ENCODE measurements at regions not wholly inside any gene's neighbourhood (a gene's known extent, or its start where the extent isn't known, plus 50 kb on each side); places are given as distances from the start of the nearest gene placed in this dataset.

- H3K9ac ChIP-seq (ENCODE audit: low read length), result no peak overlapping the region
- H3K27ac ChIP-seq (ENCODE audit: low read depth, low read length), result no peak overlapping the region
- peak overlapping the region in 1 of 2 donors; percentile 5 for H3K4me3 ChIP-seq (ENCODE audit: low read depth in 1 of 2, low read length in 2 of 2)
- H3K4me1 ChIP-seq (ENCODE audit: insufficient read depth, low read length), result peaks cover 5% of the 10 kb centered on the region
- H3K27me3 ChIP-seq (ENCODE audit: control insufficient read depth in 1 of 2, insufficient read depth in 2 of 2, low read length in 2 of 2), result no peaks in the 10 kb centered on the region
- H3K9me3 ChIP-seq (ENCODE audit: low read length), result no peaks in the 10 kb centered on the region
- no peaks in the 10 kb centered on the region for H3K36me3 ChIP-seq (ENCODE audit: insufficient read depth, low read length)
These were observed 344.2 kb downstream of the SHANK2 start for GRCh38 chr11:70908223-70908622.

- H3K9me3 ChIP-seq (ENCODE audit: low read length), result no peaks in the 10 kb centered on the region
- H3K27ac ChIP-seq (ENCODE audit: low read depth, low read length), result no peak overlapping the region
- no peak overlapping the region for H3K9ac ChIP-seq (ENCODE audit: low read length)
- H3K4me1 ChIP-seq (ENCODE audit: insufficient read depth, low read length), result peaks cover 9% of the 10 kb centered on the region
- no peak overlapping the region for H3K4me3 ChIP-seq (ENCODE audit: low read depth in 1 of 2, low read length in 2 of 2)
- no peaks in the 10 kb centered on the region for H3K36me3 ChIP-seq (ENCODE audit: insufficient read depth, low read length)
- no peaks in the 10 kb centered on the region for H3K27me3 ChIP-seq (ENCODE audit: control insufficient read depth in 1 of 2, insufficient read depth in 2 of 2, low read length in 2 of 2)
These were observed 341.5 kb downstream of the SHANK2 start for GRCh38 chr11:70910835-70911234.

- Histone ChIP-seq H3K27me3 (ENCODE audit: control insufficient read depth in 1 of 2, insufficient read depth in 2 of 2, low read length in 2 of 2) (no peaks in the 10 kb centered on the region), H3K9me3 (ENCODE audit: low read length) (no peaks in the 10 kb centered on the region), H3K27ac (ENCODE audit: low read depth, low read length) (peak overlapping the region; percentile 4), H3K9ac (ENCODE audit: low read length) (no peak overlapping the region), H3K4me3 (ENCODE audit: low read depth in 1 of 2, low read length in 2 of 2) (no peak overlapping the region), H3K4me1 (ENCODE audit: insufficient read depth, low read length) (peaks cover 9% of the 10 kb centered on the region), H3K36me3 (ENCODE audit: insufficient read depth, low read length) (no peaks in the 10 kb centered on the region)
These were observed 340.0 kb downstream of the SHANK2 start for GRCh38 chr11:70912226-70912840.

GRCh38 chr11:70913715-70914231 is 338.6 kb downstream of the SHANK2 start:
- Histone ChIP-seq H3K9ac (ENCODE audit: low read length) (peak overlapping the region; percentile 24), H3K4me1 (ENCODE audit: insufficient read depth, low read length) (peaks cover 9% of the 10 kb centered on the region), H3K27ac (ENCODE audit: low read depth, low read length) (peak overlapping the region; percentile 84), H3K36me3 (ENCODE audit: insufficient read depth, low read length) (no peaks in the 10 kb centered on the region), H3K4me3 (ENCODE audit: low read depth in 1 of 2, low read length in 2 of 2) (peak overlapping the region in 1 of 2 donors; percentile 28), H3K27me3 (ENCODE audit: control insufficient read depth in 1 of 2, insufficient read depth in 2 of 2, low read length in 2 of 2) (no peaks in the 10 kb centered on the region), H3K9me3 (ENCODE audit: low read length) (no peaks in the 10 kb centered on the region)

- Histone ChIP-seq H3K9ac (ENCODE audit: low read length) (no peak overlapping the region), H3K27me3 (ENCODE audit: control insufficient read depth in 1 of 2, insufficient read depth in 2 of 2, low read length in 2 of 2) (no peaks in the 10 kb centered on the region), H3K36me3 (ENCODE audit: insufficient read depth, low read length) (no peaks in the 10 kb centered on the region), H3K4me1 (ENCODE audit: insufficient read depth, low read length) (peaks cover 9% of the 10 kb centered on the region), H3K4me3 (ENCODE audit: low read depth in 1 of 2, low read length in 2 of 2) (peak overlapping the region in 1 of 2 donors; percentile 28), H3K27ac (ENCODE audit: low read depth, low read length) (peak overlapping the region; percentile 84), H3K9me3 (ENCODE audit: low read length) (no peaks in the 10 kb centered on the region)
These were observed 337.9 kb downstream of the SHANK2 start for GRCh38 chr11:70914496-70914895.

- Histone ChIP-seq H3K9ac (ENCODE audit: low read length) (no peak overlapping the region), H3K9me3 (ENCODE audit: low read length) (no peaks in the 10 kb centered on the region), H3K27ac (ENCODE audit: low read depth, low read length) (no peak overlapping the region), H3K36me3 (ENCODE audit: insufficient read depth, low read length) (no peaks in the 10 kb centered on the region), H3K4me1 (ENCODE audit: insufficient read depth, low read length) (peaks cover 9% of the 10 kb centered on the region), H3K27me3 (ENCODE audit: control insufficient read depth in 1 of 2, insufficient read depth in 2 of 2, low read length in 2 of 2) (no peaks in the 10 kb centered on the region), H3K4me3 (ENCODE audit: low read depth in 1 of 2, low read length in 2 of 2) (no peak overlapping the region)
These were observed 337.0 kb downstream of the SHANK2 start for GRCh38 chr11:70915158-70915985.

- H3K36me3 ChIP-seq (ENCODE audit: insufficient read depth, low read length), result no peaks in the 10 kb centered on the region
- H3K4me3 ChIP-seq (ENCODE audit: low read depth in 1 of 2, low read length in 2 of 2), result no peak overlapping the region
- H3K9ac ChIP-seq (ENCODE audit: low read length), result no peak overlapping the region
- H3K27me3 ChIP-seq (ENCODE audit: control insufficient read depth in 1 of 2, insufficient read depth in 2 of 2, low read length in 2 of 2), result no peaks in the 10 kb centered on the region
- peaks cover 9% of the 10 kb centered on the region for H3K9me3 ChIP-seq (ENCODE audit: low read length)
- no peak overlapping the region for H3K27ac ChIP-seq (ENCODE audit: low read depth, low read length)
- peaks cover 9% of the 10 kb centered on the region for H3K4me1 ChIP-seq (ENCODE audit: insufficient read depth, low read length)
These were observed 336.0 kb downstream of the SHANK2 start for GRCh38 chr11:70916351-70916750.

- H3K27me3 ChIP-seq (ENCODE audit: control insufficient read depth in 1 of 2, insufficient read depth in 2 of 2, low read length in 2 of 2), result no peaks in the 10 kb centered on the region
- no peak overlapping the region for H3K9ac ChIP-seq (ENCODE audit: low read length)
- no peak overlapping the region for H3K27ac ChIP-seq (ENCODE audit: low read depth, low read length)
- H3K36me3 ChIP-seq (ENCODE audit: insufficient read depth, low read length), result no peaks in the 10 kb centered on the region
- H3K4me3 ChIP-seq (ENCODE audit: low read depth in 1 of 2, low read length in 2 of 2), result no peak overlapping the region
- peaks cover 21% of the 10 kb centered on the region for H3K9me3 ChIP-seq (ENCODE audit: low read length)
- H3K4me1 ChIP-seq (ENCODE audit: insufficient read depth, low read length), result peaks cover 4% of the 10 kb centered on the region
These were observed 334.1 kb downstream of the SHANK2 start for GRCh38 chr11:70918242-70918641.

GRCh38 chr11:70921804-70922203 is 330.6 kb downstream of the SHANK2 start:
- H3K9ac ChIP-seq (ENCODE audit: low read length), result no peak overlapping the region

GRCh38 chr11:70924108-70924507 is 328.3 kb downstream of the SHANK2 start:
- no peaks in the 10 kb centered on the region for H3K36me3 ChIP-seq (ENCODE audit: insufficient read depth, low read length)
- peaks cover 21% of the 10 kb centered on the region for H3K9me3 ChIP-seq (ENCODE audit: low read length)
- no peak overlapping the region for H3K9ac ChIP-seq (ENCODE audit: low read length)
- H3K4me3 ChIP-seq (ENCODE audit: low read depth in 1 of 2, low read length in 2 of 2), result no peak overlapping the region
- no peaks in the 10 kb centered on the region for H3K27me3 ChIP-seq (ENCODE audit: control insufficient read depth in 1 of 2, insufficient read depth in 2 of 2, low read length in 2 of 2)
- no peak overlapping the region for H3K27ac ChIP-seq (ENCODE audit: low read depth, low read length)
- no peaks in the 10 kb centered on the region for H3K4me1 ChIP-seq (ENCODE audit: insufficient read depth, low read length)

More at GRCh38 chr11:70921804-70922203, 330.6 kb downstream of the SHANK2 start:
- peaks cover 21% of the 10 kb centered on the region for H3K9me3 ChIP-seq (ENCODE audit: low read length)
- H3K36me3 ChIP-seq (ENCODE audit: insufficient read depth, low read length), result no peaks in the 10 kb centered on the region
- no peaks in the 10 kb centered on the region for H3K4me1 ChIP-seq (ENCODE audit: insufficient read depth, low read length)
- H3K27ac ChIP-seq (ENCODE audit: low read depth, low read length), result no peak overlapping the region
- H3K27me3 ChIP-seq (ENCODE audit: control insufficient read depth in 1 of 2, insufficient read depth in 2 of 2, low read length in 2 of 2), result no peaks in the 10 kb centered on the region
- H3K4me3 ChIP-seq (ENCODE audit: low read depth in 1 of 2, low read length in 2 of 2), result no peak overlapping the region

- H3K9ac ChIP-seq (ENCODE audit: low read length), result no peak overlapping the region
- H3K27me3 ChIP-seq (ENCODE audit: control insufficient read depth in 1 of 2, insufficient read depth in 2 of 2, low read length in 2 of 2), result no peaks in the 10 kb centered on the region
- no peaks in the 10 kb centered on the region for H3K4me1 ChIP-seq (ENCODE audit: insufficient read depth, low read length)
- no peaks in the 10 kb centered on the region for H3K36me3 ChIP-seq (ENCODE audit: insufficient read depth, low read length)
- H3K9me3 ChIP-seq (ENCODE audit: low read length), result peaks cover 21% of the 10 kb centered on the region
- no peak overlapping the region for H3K27ac ChIP-seq (ENCODE audit: low read depth, low read length)
- no peak overlapping the region for H3K4me3 ChIP-seq (ENCODE audit: low read depth in 1 of 2, low read length in 2 of 2)
These were observed 327.1 kb downstream of the SHANK2 start for GRCh38 chr11:70925238-70925637.

Data from muscle layer of colon (tissue), 2 donors.